Caco-2 (cell line): ENCODE measurements at regions not wholly inside any gene's neighbourhood (a gene's known extent, or its start where the extent isn't known, plus 50 kb on each side); places are given as distances from the start of the nearest gene placed in this dataset.
"Not testable (repeated sequence)": the region's sequence is repeated elsewhere in the genome, so short reads cannot be mapped to it uniquely, and the experiment has no call there.

ENCODE experiments used
- BruUV-seq: library from RNA; stranded (reverse); fragments of 400-500 nt; replicated peaks from 2 replicates; lab custom pipeline; 2021; lab: Mats Ljungman, UMichigan
- CTCF ChIA-PET: fragments of 300-600 bp; sonication (Branson Sonifier 250); formaldehyde crosslinking; loops from one replicate; lab custom pipeline; 2022; ENCODE audit warnings: antibody characterized with exemption; lab: Charles Lee
- POLR2A ChIA-PET: fragments of 300-600 bp; sonication (Branson Sonifier 250); formaldehyde crosslinking; loops from one replicate; lab custom pipeline; 2022; ENCODE audit warnings: antibody characterized with exemption; lab: Charles Lee
- DNase-seq, 2 experiments: peaks; one replicate each; pipeline versions ENCODE4 v3.0.0 to v3.0.0-alpha.2; 2020 to 2022
- H3K27me3 ChIP-seq: replicated peaks from 2 replicates; pipeline ENCODE4 v1.6.0; 2011; ENCODE audit warnings: low read length; ENCODE audit not compliant: control insufficient read depth, insufficient read depth
- H3K36me3 ChIP-seq: 2 replicates; pipeline ENCODE4 v1.5.1; 2011; ENCODE audit warnings: low read length; ENCODE audit not compliant: control insufficient read depth, insufficient read depth
- H3K4me1 ChIP-seq: fragments of 250-450 bp; sonication (Bioruptor Pico); 2 replicates; pipeline ENCODE4 v1.5.1; 2020; ENCODE audit warnings: mild to moderate bottlenecking
- H3K4me3 ChIP-seq: 2 replicates; pipeline ENCODE4 v1.5.1; 2011; ENCODE audit warnings: low read depth, mild to moderate bottlenecking, control low read depth, low read length
- H3K9me3 ChIP-seq: fragments of 250-450 bp; sonication (Bioruptor Pico); 2 replicates; pipeline ENCODE4 v1.5.1; 2020; ENCODE audit warnings: mild to moderate bottlenecking, moderate library complexity
- H3K27ac Mint-ChIP-seq: one replicate; pipeline ENCODE4 v1.8.0; 2022; ENCODE audit warnings: mixed read lengths; ENCODE audit not compliant: unreplicated experiment
- H3K27me3 Mint-ChIP-seq: one replicate; pipeline ENCODE4 v1.8.0; 2022; ENCODE audit warnings: mixed read lengths; ENCODE audit not compliant: insufficient read depth, unreplicated experiment
- H3K36me3 Mint-ChIP-seq: one replicate; pipeline ENCODE4 v1.8.0; 2022; ENCODE audit warnings: mild to moderate bottlenecking, mixed read lengths; ENCODE audit not compliant: insufficient read depth, unreplicated experiment
- H3K4me1 Mint-ChIP-seq: one replicate; pipeline ENCODE4 v1.8.0; 2022; ENCODE audit warnings: low read depth, mixed read lengths; ENCODE audit not compliant: unreplicated experiment
- H3K4me3 Mint-ChIP-seq: one replicate; pipeline ENCODE4 v1.8.0; 2022; ENCODE audit warnings: mild to moderate bottlenecking, moderate library complexity, mixed read lengths; ENCODE audit not compliant: unreplicated experiment
- H3K9me3 Mint-ChIP-seq: one replicate; pipeline ENCODE4 v1.8.0; 2022; ENCODE audit warnings: mixed read lengths; ENCODE audit not compliant: unreplicated experiment
- intact Hi-C: fragments of 100-400 bp; cut with micrococcal nuclease; formaldehyde crosslinking; loops from one replicate; pipeline ENCODE4 v1.10.0; 2022; ENCODE audit not compliant: unreplicated experiment
- TF ChIP-seq, protein P1 (sequence below), 2 experiments: fragments of 200-600 bp in 1 of 2; IDR thresholded peaks; 1 replicate in 1 of 2; 2 replicates in 1 of 2; pipeline versions ENCODE4 v1.5.1 to v1.8.0; 2011 to 2022; ENCODE audit warnings: antibody characterized with exemption in 1 of 2, control low read depth in 1 of 2, inconsistent platforms in 1 of 2, low read depth in 1 of 2, low read length in 1 of 2, mild to moderate bottlenecking in 1 of 2, moderate library complexity in 1 of 2; ENCODE audit not compliant: insufficient read depth in 1 of 2, severe bottlenecking in 1 of 2, unreplicated experiment in 1 of 2

DNA sequence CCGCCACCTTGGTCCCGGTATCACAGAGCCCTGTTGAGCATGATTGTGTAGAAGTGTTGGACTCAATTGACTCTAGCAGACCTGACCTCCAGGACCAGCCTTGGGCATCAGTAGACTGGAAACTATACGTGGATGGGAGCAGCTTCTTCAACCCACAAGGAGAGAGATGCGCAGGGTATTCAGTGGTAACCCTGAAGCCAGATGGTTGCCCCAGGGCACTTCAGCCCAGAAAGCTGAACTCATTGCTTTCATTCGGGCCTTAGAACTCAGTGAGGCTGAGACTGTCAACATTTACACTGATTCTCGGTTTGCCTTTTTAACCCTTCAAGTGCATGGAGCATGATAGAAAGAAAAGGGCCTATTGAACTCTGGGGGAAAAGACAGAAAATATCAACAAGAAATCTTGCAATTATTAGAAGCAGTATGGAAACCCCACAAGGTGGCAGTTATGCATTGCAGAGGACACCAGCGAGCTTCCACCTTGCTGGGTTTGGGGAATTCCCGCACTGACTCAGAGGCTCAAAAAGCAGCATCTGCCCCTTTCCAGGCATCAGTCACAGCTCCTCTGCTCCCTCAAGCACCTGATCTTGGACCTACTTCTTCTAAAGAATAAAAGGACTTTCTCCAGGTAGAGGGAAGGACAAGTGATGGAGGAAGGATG lies 83.3 kb upstream of the TANC1 start:
- BruUV-seq, CTCF ChIA-PET, H3K9me3 Mint-ChIP-seq, H3K27me3 ChIP-seq, H3K27me3 Mint-ChIP-seq, H3K4me3 ChIP-seq, H3K36me3 Mint-ChIP-seq, POLR2A ChIA-PET, H3K36me3 ChIP-seq, H3K9me3 ChIP-seq: not testable (repeated sequence)
- peak overlapping the region; percentile 59 for H3K4me3 Mint-ChIP-seq
- peaks cover 26% of the 10 kb centered on the region for H3K4me1 Mint-ChIP-seq
- intact Hi-C loops, result loop anchor here (1.0 to 5.0 kb wide), 3 partner anchors 9 to 130 kb away; no protein-coding TSS in a partner anchor
- DNase-seq, result peak in 1 of 2 experiments; percentile 40
- H3K4me1 ChIP-seq, result peaks cover 11% of the 10 kb centered on the region
- peak overlapping the region; percentile 81 for H3K27ac Mint-ChIP-seq

DNA sequence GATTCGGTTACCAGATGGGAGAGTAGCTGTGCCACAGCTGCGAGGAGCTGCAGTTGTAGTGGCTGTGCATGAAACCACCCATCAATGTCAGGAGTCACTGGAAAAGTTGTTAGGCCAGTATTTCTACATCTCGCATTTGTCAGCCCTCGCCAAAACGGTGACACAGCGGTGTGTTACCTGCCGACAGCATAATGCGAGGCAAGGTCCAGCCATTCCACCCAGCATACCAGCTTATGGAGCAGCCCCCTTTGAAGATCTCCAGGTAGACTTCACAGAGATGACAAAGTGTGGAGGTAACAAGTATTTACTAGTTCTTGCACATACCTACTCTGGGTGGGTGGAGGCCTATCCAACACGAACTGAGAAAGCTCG lies 82.8 kb upstream of the TANC1 start:
- peak; percentile 81 to 85 for DNase-seq
- Mint-ChIP-seq H3K4me3 (peak overlapping the region; percentile 59), H3K4me1 (peaks cover 26% of the 10 kb centered on the region), H3K27ac (peak overlapping the region; percentile 81)
- H3K36me3 ChIP-seq, CTCF ChIA-PET, H3K27me3 ChIP-seq, POLR2A ChIA-PET, H3K27me3 Mint-ChIP-seq, H3K36me3 Mint-ChIP-seq, BruUV-seq, H3K9me3 Mint-ChIP-seq, H3K9me3 ChIP-seq, H3K4me3 ChIP-seq: not testable (repeated sequence)
- H3K4me1 ChIP-seq, result peaks cover 11% of the 10 kb centered on the region
- intact Hi-C loops, result loop anchor here (1.0 to 5.0 kb wide), 3 partner anchors 9 to 131 kb away; no protein-coding TSS in a partner anchor

DNA sequence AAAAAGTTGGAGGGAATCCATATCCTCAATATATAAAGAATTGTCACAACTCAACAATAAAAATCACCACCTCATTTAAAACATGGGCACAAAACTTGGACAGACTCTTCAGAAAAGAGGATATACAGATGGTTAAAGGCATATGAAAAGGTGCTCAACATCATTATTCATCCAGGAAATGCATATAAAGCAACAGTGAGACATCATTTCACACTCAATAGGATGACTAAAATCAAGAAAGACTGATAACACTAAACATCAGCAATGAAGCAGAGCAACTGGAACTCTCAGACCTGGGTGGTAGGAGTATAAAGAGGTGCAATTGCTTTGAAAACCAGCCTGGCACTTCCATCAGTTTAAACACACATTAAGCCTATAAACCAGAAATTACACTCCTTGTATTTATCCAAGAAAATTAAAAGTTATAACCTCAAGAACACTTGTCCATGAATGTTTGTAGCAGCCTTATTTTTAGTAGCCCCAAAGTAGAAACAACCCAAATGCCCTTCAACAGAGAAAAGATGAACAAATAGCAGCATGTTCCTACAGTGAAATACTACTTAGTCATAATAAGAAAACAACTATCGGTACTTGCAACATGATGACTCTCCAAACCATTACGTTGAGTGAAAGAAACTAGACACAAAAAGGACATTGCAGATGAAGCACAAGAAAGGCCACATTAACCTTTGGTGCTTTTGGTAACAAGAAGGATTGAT lies 79.1 kb upstream of the TANC1 start:
- BruUV-seq, result no TSS peak
- CTCF ChIA-PET, result no interaction called here
- H3K9me3 ChIP-seq, result no peaks in the 10 kb centered on the region
- H3K4me3 ChIP-seq, result no peak overlapping the region
- H3K27ac Mint-ChIP-seq, result no peak overlapping the region
- peaks cover 34% of the 10 kb centered on the region for H3K4me1 ChIP-seq
- peaks cover 10% of the 10 kb centered on the region for H3K36me3 Mint-ChIP-seq
- H3K4me1 Mint-ChIP-seq, result peaks cover 35% of the 10 kb centered on the region
- TF ChIP-seq, protein P1, sequence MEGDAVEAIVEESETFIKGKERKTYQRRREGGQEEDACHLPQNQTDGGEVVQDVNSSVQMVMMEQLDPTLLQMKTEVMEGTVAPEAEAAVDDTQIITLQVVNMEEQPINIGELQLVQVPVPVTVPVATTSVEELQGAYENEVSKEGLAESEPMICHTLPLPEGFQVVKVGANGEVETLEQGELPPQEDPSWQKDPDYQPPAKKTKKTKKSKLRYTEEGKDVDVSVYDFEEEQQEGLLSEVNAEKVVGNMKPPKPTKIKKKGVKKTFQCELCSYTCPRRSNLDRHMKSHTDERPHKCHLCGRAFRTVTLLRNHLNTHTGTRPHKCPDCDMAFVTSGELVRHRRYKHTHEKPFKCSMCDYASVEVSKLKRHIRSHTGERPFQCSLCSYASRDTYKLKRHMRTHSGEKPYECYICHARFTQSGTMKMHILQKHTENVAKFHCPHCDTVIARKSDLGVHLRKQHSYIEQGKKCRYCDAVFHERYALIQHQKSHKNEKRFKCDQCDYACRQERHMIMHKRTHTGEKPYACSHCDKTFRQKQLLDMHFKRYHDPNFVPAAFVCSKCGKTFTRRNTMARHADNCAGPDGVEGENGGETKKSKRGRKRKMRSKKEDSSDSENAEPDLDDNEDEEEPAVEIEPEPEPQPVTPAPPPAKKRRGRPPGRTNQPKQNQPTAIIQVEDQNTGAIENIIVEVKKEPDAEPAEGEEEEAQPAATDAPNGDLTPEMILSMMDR (IDR thresholded peaks at IDR 0.05; ENCODE audit: insufficient read depth in 1 of 2, low read depth in 1 of 2, low read length in 1 of 2, severe bottlenecking in 1 of 2, unreplicated experiment in 1 of 2), result no peak
- H3K27me3 ChIP-seq, result no peaks in the 10 kb centered on the region
- H3K27me3 Mint-ChIP-seq, result no peaks in the 10 kb centered on the region
- POLR2A ChIA-PET, result no interaction called here
- H3K4me3 Mint-ChIP-seq, result no peak overlapping the region
- no peak for DNase-seq
- no peaks in the 10 kb centered on the region for H3K36me3 ChIP-seq
- intact Hi-C loops, result loop anchor here (5.0 kb wide), 1 partner anchor 112 kb away; no protein-coding TSS in a partner anchor
- no peaks in the 10 kb centered on the region for H3K9me3 Mint-ChIP-seq

DNA sequence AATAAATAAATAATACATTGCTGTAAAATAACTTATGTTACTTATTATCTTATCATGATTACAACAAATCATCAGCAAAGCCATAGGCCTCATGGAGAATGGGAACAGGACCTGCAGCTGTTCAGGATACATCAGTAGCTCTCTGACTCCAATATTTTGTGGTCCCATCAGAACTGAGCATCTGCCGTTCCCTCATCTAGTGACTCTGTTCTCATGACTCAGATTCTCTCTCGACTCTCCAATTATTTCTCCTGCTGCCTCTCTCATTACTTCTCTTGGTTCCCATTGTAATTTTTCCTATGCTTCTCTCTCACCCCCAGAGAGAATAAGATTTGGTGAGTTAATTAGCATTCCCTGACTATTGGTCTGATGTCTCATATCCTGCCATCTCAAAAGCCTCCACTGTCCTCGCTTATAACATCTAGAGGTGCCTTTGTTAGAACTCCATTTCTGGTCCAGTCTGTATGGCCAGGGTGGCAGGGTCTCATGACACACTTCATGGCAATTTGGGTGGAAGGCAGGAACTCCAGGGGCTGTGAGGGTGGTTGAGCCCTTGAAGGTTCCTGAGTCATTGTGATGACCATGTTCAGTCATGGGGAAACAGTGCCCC lies 78.0 kb upstream of the TANC1 start:
- peaks cover 26% of the 10 kb centered on the region for H3K4me1 Mint-ChIP-seq

More for the DNA sequence above, 78.0 kb upstream of the TANC1 start:
- Histone ChIP-seq H3K4me1 (peaks cover 25% of the 10 kb centered on the region), H3K9me3 (no peaks in the 10 kb centered on the region), H3K4me3 (no peak overlapping the region), H3K27me3 (no peaks in the 10 kb centered on the region), H3K36me3 (no peaks in the 10 kb centered on the region)
- TF ChIP-seq, protein P1 (IDR thresholded peaks at IDR 0.05; ENCODE audit: insufficient read depth in 1 of 2, low read depth in 1 of 2, low read length in 1 of 2, severe bottlenecking in 1 of 2, unreplicated experiment in 1 of 2), result no peak
- H3K27ac Mint-ChIP-seq, result no peak overlapping the region
- no TSS peak for BruUV-seq
- ChIA-PET CTCF (no interaction called here), POLR2A (no interaction called here)
- intact Hi-C loops, result no loop called here
- no peaks in the 10 kb centered on the region for H3K9me3 Mint-ChIP-seq
- DNase-seq, result no peak
- H3K4me3 Mint-ChIP-seq, result no peak overlapping the region
- no peaks in the 10 kb centered on the region for H3K27me3 Mint-ChIP-seq
- H3K36me3 Mint-ChIP-seq, result peaks cover 3% of the 10 kb centered on the region
